Activated CD4-positive, alpha-beta T cell treated with anti-CD3 and anti-CD28 coated beads, Interleukin-2, amount 50 U/mL, for 24 hours (primary cell): ENCODE measurements at regions not wholly inside any gene's neighbourhood (a gene's known extent, or its start where the extent isn't known, plus 50 kb on each side); places are given as distances from the start of the nearest gene placed in this dataset.
"Not testable (repeated sequence)": the region's sequence is repeated elsewhere in the genome, so short reads cannot be mapped to it uniquely, and the experiment has no call there.

ENCODE experiments used
- DNase-seq, 2 donors: peaks; one replicate each; pipeline ENCODE4 v3.0.0-alpha.2; 2020; ENCODE audit warnings: low read depth in 1 of 2, low spot score in 1 of 2

DNA sequence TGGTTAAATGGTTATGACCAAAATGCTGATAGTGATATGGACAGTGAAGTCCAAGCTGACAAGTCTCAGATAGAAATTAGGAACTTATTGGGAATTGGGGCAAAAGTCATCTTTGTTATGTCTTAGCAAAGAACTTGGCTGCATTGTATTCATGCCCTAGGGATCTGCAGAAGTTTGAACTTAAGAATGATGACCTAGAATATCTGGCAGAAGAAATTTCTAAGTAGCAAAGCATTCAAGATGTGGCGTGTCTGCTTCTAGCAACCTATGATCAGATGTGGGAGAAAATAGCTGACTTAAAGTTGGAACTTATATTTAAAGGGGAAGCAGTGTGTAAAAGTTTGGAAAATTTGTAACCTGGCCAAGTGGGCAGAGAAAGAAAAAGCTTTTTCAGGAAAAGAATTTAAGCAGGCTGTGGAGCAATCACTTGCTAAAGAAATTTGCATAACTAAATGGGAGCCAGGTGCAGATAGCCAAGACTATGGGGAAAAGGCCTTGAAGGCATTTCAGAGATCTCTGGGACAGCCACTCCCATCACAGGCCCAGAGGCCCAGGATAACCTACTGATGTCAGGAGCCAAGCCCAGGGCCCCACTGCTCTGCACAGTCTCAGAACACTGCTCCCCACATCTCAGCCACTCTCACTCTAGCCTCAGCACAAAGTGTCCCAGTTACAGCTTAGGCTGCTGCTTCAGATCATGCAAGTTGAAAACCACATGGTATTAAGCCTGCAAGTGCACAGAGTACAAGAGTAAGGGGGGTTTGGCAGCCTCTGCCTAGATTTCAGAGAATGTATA lies 147.8 kb upstream of the TGFBR2 start:
- DNase-seq = no peak

GRCh38 chr3:30461311-30461710 lies 145.1 kb upstream of the TGFBR2 start:
- no peak for DNase-seq

DNA sequence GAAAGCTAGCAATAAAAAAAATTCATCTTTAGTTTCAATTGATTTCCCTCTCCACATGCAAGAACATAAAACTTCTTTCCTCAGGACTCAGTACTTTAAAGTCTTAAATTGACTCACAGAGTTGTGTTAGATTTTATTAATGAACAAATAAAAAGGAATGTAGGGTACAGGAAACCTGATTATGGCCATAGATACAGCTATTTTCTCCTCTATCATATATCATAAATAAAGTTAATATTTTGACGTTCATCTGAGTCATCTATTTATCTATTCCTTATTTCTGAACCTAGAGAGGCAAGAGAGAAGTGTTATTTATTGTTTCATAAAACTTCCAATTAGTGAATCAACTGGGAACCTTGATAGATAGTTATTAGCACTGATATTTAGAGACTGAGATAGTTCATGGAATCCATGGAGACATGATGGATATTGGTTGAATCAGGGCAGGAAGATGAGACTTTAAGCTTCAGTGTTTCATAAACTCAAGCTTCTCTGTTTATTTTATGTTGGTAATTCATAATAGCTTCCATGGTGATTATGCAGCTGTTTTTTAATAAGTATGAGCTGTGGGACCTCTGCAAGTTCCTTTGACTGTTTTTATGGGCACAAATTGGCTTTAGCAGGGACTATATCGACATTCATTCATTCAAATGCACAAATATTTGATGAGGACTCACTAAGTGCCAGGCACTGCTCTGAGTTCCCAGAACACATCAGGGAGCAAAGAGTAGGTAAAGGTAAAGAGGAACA lies 143.5 kb upstream of the TGFBR2 start:
- no peak for DNase-seq

GRCh38 chr3:30464381-30464780 lies 142.0 kb upstream of the TGFBR2 start:
- no peak for DNase-seq

- no peak for DNase-seq
Measured at GRCh38 chr3:30465454-30465853, 140.9 kb upstream of the TGFBR2 start.

DNA sequence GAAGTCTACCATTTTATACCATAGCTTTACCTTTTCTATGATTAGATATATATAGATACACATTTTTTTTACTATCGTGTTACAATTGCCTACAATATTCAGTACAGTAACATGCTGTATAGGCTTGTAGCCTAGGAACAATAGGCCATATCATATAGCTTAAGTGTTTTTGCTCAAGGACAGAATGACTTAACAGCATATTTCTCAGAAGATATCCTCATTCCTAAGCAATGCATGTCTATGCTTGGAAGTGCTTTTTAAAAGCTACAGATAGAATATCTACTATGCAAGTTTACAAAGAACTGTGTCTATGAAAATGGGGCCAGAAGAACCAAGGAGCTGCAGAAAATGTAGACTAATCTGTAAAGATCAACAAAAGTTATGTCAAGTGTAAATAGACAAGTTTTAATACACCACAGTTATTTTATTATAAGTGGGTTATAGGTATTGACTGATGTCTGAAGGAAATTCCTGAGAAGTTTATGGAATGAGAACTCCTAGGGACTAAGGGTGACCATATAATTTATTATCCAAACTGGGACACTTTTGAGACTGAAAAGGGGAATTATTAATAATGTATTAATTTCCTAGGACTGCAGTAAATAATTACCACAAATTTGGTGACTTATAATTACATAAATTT lies 138.7 kb upstream of the TGFBR2 start:
- DNase-seq = no peak

- no peak for DNase-seq
Measured at GRCh38 chr3:30469133-30469532, 137.3 kb upstream of the TGFBR2 start.

DNA sequence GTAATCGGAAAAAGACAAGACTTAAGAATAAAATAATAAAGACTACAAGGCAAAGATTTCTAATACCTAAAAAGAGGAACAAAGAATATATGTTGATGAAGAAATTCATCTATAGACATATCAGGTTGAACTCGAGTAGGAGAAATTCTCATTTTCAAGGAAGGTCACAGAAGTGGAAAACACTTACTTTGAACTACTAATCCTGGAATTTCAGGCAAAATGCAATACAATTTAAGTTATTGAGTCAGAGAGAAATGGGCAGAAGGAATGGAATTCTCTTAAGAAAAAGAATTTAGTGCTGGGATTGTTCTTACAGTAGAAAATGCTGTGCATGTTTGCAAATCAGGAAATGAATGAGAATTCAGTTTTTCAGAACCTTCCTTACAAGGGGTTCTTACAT lies 135.9 kb upstream of the TGFBR2 start:
- no peak for DNase-seq

DNA sequence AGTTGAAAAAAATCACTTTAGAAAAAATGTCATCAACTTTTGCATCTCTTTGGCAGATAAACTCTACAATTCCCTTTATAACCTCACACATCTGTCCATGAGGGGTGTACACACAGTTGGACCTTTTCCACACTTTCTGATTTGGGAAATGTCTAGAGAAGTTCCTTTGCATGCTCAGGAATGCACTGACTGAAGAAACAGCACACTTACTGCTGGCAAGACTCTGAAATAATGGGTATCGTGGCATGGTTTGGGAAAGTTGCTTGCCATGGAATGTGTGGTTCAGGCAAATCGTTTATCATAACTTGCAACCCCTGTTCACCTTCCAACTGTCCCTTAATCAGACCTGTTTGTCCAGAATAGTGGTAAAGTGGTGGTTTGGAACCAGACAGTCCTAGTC lies 135.3 kb upstream of the TGFBR2 start:
- no peak for DNase-seq

DNA sequence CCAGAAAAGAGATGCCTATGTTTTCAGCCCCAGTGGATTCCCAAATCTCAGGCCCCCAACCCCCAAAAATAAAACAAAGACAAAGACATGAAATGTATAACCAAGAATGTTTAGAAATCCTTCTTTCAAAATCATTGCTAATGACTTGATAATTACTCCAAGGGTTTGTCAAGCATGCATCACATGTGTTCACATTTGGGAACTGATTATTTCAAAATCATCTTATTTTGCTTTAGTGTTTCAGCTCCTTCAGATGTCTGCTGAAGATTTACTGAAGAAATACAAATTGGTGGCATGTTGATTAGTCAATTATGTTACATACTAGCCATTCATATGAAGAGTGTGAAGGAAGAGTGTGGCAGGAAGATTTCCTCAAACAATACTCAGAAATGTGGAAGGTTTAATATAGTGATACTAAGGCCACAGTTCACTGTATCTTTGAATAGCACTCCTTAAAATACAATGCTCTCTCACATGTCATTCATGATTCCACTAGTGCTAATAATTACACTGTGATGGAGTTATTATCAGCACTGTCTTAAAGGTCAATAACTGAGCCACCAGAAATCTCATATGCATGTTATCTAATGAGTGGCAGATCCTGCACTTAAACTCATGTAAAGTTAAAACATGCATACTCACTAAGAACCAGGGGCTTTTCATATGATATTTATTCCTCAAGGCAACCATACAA lies 134.5 kb upstream of the TGFBR2 start:
- no peak for DNase-seq

- no peak for DNase-seq
Measured at GRCh38 chr3:30473374-30474051, 132.9 kb upstream of the TGFBR2 start.

DNA sequence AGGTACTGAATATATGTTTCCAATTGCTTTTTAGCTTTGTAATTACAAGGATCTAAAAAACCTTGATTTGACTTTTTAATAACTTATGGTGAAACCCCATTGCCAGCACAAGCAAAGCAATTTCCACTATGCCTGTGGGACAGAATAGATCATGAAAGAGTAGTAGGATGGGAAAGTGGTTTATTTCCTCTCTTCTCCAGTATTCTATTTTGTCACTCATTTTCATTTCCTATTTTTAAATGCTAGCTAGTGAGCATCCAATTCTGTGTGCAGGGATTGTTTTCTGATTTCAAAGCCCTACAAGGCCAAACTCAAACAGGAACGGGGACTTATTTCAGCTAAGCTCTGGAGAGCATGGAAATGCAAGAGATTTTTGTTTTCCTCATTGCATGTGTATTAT lies 132.0 kb upstream of the TGFBR2 start:
- DNase-seq = no peak

DNA sequence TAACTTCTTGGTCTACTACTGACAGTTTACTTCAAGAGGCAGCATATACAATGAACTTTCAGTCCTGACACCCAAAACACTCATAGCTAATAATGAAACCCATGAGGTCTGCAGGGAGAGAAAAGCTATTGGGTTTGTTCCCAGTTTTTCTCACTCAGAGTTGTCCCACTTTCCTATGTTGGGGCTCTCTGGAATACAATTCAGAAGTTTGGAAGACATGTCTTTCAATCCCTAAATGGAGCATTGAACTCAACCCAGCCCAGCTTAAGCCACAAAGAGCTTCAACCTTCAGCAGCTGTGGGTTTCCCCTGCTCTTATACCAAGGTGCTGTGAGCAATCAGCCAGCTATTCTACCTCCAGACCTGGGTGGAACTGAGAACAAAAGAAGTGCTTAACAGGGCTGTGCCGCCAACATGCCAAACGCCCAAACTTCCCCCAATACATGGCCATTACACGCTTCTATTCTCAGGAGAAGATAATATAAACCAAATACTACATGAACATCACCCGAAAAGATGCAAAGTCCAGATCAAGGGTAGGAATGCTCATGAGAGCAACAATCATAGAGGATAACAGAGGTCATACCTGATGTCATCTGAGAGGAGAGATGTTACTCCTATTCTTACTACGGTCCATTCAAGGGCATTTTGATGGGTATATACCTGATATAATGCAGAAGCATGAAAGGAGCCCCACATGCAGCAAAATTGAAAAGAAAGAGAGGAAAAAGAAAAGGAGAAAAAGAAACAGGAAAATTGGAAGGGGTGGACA lies 131.2 kb upstream of the TGFBR2 start:
- DNase-seq = peak in 1 of 2 donors; percentile 10

- no peak for DNase-seq
Measured at GRCh38 chr3:30475809-30476178, 130.6 kb upstream of the TGFBR2 start.

DNA sequence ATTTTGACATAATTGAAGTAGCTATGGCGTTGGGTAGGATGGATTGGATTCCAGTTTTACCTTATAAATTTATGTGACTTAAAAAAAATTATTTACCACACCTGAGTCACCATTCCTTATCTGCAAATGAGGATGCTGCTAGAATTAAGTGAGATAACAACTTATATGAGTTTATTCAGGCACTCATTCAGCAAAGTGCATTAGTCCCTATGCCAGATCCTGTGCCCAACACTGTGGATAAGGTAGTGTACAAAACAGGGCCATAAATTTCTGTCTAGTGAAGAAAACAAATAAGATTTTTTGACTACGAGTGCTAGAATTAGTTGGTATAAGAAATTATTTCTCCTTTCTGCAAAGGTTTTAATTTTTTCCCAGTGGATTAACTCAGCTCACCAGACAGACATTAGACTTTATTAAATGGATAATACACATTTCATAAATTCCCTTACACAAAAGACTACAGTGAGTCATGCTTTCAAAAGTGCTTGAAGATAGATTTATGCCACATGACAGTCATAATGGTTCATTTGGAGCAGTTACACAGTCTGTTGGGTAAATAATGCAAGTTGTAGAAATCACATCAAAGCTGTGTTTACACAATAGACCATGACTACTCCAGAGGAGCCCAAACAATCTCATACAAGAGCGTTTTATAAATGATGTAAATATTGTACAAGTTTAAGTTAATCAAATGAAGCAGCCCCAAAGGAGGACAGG lies 129.9 kb upstream of the TGFBR2 start:
- DNase-seq = no peak

DNA sequence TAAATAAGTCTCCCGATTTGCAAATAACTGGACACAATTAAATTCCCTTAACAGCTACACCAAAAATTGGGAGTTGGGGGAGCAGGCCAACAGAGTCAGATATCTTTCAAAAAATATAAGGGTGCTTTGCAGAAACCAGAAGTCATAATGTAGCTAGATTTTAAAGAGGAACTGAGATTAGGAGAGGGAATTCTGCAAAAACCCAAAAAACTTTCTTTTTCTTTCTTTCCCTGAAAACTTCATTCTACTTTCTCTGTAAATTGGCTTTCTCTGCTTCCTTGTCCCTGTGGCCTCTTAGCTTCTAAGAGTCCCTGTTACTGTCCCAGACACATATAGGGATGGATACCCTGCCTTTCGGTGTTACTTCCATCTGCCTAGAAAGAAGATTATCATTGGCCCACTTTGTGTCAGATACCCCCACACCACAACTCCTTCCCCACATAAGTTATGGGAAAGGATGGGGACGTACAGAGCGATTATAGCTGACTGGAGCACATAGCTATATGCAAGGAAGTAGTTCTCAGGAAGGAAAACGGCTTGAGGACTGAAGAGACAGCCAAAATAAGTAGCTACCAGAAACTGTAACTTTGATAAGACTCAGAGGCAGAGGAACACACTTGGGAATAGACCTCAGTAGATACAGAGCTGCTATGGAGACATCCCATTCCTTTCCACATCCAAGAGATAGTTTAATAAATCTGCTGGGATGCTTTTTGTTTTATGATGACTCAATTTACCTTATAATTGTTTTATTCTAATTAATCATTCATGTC lies 129.1 kb upstream of the TGFBR2 start:
- no peak for DNase-seq

DNA sequence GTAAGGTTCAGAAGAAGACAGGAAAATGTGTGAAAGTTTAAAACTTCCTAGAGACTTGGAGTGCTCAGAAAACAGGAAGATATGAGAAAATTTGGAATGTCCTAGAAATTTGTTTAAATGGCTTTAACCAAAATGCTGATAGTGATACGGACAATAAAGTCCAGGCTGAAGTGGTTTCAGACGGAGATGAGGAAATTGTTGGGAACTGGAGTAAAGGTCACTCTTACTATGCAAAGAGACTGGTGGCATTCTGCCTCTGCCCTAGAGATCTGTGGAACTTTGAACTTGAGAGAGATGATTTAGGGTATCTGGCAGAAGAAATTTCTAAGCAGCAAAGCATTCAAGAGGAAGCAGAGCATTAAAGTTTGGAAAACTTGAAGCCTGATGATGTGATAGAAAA lies 126.7 kb upstream of the TGFBR2 start:
- not testable (repeated sequence) for DNase-seq

GRCh38 chr3:30480156-30480555 lies 126.2 kb upstream of the TGFBR2 start:
- DNase-seq = not testable (repeated sequence)

- DNase-seq = no peak
Measured at GRCh38 chr3:30480587-30480986, 125.8 kb upstream of the TGFBR2 start.
